IPS-NIHi7 (cell line): ENCODE measurements at regions not wholly inside any gene's neighbourhood (a gene's known extent, or its start where the extent isn't known, plus 50 kb on each side); places are given as distances from the start of the nearest gene placed in this dataset.

Source experiments
- DNase-seq: peaks from one replicate; pipeline ENCODE4 v3.0.0; 2012; ENCODE audit warnings: mixed read lengths; ENCODE audit errors: extremely low spot score

DNA sequence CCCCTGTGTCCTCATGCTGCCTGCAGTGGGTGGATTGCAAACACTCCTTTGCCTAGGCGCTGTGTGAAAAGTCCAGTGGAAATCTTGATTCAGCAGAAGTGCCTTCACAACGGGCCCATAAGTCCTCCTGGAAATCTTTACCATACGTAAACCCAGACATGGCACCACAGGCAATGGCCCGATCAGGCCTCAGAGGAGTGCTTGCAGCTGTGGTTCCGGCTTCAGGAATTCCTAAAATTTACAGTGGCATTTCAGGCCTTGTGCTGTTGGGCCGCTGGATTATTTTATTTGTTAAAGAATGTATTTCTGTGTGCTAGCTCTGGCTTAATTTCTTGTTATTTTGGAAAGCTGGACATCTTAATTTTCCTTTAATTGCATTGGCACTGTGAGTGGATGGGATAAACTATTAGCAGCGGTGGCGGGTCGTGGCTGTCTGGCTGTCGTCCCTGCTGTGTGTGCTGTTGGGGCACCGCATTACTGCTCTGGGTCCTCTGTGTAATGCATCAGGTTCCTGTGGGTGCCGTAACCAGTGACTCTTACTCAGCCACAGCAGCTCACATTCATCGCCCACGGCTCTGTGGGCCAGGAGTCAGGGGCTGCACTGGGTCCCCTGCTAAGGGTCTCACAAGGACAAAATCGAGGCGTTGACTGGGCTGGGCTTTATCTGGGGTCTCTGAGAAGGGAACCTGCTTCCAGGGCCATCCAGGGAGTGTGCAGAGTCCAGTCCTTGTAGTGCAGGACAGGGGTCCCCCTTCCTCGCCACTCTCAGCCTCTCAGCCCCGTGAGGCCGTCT lies 73.1 kb downstream of the RTP5 start:
- no peak for DNase-seq

DNA sequence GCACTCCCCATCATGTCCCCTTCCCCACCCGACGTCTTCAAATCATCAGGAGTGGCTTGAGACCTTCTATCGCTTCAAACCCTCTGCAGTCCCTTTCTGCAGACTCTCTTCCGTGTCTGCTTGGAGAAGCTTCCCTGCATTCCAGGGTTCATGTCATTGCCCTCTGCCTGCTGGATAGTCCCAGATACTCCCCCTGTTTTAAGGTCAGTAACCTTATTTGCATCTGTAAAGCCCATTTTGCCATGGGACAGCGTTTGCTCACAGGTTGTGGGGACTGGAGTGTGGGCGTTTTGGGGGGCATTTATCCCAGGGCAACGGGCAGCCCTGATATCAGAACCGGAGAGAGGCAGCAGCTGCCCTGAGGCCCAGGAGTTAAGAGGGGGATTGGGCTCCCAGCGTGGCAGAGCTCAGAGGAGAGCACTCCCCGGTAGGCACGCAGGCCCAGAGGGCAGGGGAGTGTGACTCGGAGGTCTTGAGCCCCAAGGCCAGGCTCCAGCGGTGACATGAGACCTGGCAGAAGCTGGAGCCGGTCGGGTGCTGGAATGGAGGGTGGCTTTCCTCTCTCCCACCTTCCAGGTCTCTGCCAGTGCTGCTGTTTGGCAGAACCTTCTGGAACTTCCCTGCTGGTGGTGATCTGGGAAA lies 73.8 kb downstream of the RTP5 start:
- no peak for DNase-seq

DNA sequence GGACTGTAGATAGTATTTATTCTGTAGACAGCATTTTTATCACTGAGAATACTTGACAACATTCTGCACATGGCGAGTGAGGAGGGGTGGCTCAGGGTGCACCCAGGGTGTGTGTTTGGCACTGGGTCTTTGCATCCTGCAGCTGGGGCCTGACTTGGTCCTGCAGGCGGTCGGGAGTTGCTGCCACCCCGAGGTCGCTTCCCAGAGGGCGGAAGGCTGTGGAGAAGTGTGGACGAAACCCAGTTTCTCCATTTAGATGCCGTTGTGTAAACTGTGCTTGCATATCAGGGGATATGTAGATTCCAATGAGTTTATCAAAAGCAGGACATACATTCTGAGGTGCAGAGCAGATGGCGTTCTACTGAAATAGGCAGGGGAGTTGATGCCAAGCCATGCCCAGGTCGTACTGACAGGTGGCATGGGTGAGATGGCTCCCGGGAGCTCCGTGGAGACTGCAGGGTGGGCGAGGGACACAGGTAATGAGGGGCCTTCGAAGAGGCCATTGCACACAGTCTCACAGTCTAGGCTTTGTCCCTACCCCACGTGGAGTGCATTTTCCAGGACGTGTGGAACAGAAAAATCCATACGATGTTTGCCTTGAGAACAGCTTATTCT lies 74.5 kb downstream of the RTP5 start:
- DNase-seq = no peak

DNA sequence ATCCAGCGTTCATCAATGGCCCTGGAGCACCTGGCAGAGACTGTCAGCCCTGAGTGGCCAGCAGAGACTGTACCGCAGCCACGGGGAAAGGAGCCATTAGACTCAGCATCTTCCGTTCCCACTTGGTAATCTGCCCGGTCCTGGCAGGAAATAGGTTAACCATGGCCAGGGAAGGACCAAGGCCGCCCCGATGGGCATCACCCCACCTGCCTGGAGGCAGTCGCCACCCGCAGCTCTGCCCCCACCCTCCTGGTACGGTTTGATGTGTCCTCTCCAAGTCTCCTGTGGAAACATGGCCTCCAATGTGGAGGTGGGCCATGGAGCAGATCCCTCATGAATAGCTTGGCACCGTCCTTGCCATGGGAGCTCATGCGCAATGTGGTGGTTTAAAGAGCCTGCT lies 75.3 kb downstream of the RTP5 start:
- no peak for DNase-seq

DNA sequence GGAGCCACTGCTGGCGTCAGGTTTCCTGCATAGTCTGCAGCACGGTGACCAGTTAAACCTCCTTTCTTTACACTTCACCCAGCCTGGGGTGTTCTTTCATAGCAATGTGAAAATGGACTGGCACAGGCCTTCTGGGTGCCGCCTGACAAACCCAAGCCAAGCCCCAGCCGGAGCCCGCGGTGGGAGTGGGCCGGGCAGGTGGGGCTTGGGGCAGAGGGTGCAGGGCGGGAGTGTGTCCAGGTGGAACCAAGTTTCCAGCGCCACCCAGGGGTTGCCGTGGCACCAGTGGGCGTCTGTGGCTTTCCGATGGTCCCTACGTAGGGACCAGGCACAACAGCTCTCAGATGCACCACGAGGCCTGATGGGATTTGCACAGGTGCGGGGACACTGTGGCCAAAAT lies 75.8 kb downstream of the RTP5 start:
- DNase-seq = no peak

DNA sequence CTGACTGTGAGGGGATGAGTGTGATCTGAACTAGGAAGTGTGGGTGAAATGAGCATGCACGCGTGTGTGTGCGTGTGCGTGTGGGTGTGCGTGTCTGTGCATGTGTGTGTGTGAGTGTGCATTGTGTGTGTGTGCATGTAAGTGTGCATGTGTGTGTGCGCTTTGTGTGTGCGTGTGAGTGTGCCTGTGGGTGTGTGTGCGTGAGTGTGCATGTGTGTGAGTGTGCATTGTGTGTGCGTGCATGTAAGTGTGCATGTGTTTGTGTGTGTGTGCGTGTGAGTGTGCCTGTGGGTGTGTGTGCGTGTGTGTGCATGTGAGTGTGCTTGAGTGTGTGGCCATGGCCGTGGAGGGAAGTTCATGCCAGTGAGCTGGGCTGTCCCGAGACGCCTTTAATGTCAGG lies 76.3 kb downstream of the RTP5 start:
- DNase-seq = no peak

DNA sequence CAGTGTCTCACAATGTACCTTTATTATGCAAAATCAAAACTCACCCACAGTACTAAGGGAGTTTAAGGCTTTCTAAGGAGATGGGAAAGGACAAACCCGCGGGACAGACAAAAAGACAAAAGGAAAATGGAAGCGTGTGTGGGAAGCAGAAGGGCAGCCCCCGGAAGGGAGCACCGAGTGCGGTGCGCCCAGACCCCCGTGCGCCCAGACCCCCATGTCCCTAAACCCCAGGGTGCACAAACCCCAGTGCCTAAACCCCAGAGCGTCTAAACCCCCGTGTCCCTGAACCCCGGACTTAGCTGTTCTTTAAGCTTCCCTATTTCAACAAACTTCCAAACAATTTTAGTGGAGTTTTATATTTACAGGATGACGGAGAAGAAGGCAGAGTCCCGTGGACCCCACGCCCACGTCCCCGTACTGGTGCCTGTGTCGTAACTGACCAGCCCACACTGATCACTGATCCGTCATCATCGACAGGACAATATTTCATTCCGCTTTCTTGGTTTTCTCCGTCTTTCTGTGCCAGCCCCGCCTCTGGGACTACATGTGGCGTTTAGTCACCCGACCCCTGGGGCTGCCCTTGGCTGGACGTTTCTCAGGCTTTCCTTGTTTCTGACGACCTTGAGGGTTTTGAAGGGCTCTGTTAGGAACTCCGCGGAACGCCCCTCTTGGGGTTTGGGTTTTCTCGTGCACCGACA lies 76.9 kb downstream of the RTP5 start:
- no peak for DNase-seq

DNA sequence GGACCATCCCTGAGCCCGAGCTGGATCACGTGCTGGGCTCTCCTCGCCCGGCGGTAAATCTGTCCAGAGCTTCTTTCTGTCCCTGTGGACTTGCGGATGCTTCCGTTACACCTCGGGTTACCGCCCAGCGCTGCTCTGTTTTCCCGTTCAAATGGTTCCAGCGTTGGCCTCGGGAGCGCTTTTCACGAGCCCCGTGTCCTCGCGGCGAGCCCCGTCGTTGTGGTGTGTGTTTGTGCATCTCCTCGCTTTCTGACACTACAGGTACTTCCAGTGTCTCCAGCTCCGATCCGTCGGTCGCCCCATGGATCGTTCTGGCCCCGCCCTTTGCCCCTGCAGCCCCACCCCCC lies 77.4 kb downstream of the RTP5 start:
- DNase-seq = no peak

DNA sequence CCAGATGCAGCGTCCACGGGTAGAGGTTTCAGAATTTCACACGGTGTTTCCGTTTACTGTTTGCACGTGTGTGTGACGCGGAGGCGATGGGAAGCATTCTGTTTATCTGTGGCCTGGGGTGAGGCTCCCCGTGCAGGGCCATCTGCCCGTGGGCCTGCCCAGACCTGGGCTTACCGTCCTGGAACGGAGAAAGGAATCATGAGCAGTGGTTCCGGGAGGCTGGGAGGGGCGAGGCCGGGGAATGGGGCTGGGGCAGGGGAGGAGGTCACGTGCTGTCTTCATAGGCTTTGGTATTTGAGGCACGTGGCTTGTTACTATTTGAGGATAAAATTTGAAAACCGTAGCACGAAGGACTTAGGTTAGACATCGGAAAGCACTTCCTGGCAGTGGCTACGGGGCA lies 77.9 kb downstream of the RTP5 start:
- no peak for DNase-seq

DNA sequence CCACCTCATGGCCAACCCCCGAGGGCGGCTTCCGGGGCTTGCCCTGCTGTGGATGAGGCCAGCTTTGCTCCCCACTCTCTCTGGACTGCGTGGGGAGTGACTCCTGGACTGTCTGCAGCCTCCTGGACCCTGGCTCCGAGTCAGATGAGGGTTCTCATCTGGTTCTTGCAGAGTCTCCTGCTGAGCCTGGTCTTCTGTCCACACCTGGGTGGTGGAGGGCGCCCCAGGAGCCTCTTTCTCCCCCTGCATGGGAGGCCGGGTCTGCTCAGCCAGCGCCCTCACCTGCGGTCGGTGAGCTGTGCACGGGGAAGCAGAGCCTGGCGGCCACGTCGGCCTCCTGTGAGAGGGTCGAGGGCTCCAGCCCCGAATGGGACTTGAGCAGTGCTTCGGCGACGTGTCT lies 78.3 kb downstream of the RTP5 start:
- no peak for DNase-seq

DNA sequence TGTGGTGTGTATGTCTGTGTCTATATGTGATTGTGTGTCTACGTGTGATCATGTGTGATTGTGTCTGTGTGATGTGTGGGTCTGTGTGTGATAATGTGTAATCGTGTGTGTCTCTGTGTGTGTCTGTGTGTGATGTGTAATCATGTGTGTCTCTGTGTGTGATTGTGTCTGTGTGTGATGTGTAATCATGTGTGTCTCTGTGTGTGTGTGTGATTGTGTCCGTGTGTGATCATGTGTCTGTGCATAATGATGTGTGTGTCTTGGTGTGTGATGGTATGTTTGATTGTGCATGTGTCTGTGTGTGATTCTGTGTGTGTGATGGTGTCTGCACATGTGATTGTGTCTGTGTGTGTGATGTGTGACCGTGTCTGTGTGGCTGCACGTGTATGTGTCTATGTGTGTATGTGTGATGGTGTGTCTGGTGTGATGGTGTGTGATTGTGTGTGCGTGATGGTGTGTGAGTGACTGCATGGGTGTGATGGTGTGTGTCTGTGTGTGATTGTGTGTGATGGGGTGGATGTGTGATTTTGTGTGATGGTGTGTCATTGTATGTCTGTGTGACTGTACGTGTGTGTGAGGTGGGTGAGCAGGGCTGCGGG lies 78.9 kb downstream of the RTP5 start:
- DNase-seq = no peak

DNA sequence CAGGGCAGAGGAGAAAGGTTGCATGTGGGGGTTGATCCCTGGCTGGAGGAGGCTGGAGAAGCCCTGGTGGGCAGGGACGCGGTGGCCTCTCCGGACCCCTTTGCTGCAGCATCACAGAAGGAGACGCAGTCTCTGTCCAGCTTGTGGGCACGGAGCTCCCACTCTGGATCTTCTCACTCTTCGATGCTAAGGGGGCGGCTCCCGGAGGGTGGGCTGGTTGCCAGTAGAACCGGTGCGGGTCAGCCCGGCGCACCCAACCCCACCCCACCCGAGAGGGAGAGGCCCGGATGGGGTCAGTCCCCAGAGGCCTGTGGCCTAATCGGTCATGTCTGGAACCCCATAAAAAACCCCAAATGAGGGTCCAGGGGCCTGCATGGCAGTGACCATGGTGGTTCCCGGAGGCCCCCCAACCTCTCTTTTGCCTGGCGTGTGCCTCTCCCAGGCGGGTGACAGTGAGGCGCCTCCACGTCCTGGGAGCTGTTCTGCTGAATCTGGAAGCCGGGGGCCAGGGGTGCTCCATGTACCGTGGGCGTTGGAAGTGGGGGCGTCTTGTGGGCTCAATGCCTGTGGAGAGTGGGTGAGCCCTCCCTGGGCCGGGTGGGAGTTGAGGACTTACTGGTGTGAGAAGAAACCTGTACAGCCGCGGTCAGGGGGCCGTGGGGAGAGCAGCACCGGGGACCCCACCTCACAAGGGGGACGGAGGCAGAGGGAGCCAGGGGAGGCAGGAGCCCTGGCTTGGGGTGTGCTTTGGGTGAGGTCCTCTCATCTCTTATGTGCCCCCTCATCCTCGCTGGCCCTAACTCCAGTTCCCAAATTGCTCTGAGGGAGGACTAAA lies 79.6 kb downstream of the RTP5 start:
- DNase-seq = no peak

DNA sequence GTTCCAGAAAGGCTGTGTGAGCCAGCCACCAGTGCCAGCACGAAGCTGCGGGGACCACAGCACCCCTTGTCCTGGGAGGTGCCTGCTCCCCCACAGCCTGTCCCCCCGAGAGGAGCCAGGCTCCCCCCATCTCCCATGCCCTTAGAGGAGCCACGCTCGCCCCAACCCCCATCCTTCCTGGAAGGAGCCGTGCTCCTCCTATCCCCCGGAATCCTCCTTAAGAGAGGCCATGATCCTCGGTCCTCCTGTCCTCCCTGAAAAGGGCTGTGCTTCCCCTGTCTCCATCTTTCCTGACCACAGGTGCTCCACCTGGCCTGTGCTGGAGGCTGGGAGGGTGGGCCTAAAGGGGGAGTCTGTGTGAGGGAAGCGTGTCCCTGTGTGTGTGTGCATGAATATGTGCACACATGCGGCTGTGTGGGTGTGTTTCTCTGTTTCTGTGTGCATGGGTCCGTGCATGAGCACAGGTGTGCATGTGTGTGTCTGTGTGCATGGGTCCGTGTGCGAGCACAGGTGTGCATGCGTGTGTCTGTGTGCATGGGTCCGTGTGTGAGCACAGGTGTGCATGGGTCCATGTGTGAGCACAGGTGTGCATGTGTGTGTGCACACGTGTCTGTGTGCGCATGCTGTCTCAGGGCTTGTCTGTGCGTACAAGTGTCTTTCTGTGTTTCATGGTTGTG lies 80.3 kb downstream of the RTP5 start:
- no peak for DNase-seq

DNA sequence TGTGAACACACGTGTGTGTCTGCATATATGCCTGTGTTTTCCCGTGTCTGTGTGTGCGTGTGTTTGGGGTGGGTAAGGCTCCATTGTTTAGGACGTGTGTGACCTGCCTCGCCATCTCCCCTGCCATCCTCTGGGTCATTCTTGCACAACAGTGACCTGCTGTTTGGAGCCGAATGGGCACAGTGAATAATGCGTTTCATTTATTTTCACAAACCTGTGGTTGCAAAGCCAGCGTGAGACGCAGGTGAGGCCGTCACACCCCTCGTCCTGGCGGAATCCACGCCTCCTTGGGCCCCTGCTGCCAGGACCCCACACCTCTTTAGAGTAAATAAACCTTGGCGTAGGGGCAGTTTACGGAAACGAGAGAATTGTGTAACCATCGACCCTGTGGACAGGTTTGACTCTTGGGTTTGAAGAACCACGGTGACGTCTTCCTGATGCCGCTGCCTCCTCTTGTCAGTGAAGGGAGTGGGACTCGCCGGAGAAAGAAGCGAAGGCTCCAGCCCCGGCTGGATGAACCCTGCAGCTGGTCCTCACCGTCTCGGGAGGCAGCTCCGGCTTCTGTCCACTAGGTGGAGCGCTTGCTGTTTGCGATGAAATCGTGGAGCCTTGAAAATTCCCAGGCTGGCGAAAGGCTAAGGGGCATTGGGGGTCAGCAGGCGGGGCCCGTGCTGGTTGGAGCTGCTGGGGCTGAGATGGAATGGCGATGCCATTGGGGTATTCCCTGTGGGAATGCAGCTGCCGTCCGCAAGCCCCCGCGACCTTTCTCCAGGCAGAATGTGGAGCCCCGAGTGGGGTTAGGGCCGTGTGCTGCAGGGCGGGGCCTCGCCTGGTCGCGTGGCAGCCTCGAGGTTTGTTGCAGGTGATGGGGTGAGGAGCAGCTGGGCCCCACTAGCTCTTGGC lies 81.1 kb downstream of the RTP5 start:
- DNase-seq = peak; percentile 97

DNA sequence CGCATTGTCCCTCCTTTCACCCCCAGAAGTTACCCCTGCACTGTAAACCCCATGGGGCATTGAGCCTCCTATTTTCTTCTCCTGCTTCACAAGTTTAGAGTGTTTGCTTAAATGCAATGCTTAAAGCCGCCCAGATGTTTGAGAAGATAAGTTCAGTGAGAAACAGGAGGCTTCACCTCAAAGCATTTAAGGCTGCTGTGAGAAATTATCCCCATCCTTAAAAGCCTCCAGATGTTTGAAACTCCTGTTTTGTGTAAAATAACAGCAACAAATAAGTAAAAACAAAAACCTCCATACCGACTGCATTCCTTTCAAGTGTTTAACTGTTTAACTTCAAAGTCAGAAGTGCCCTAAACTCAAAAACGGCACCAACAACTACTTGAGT lies 81.8 kb downstream of the RTP5 start:
- DNase-seq = no peak

DNA sequence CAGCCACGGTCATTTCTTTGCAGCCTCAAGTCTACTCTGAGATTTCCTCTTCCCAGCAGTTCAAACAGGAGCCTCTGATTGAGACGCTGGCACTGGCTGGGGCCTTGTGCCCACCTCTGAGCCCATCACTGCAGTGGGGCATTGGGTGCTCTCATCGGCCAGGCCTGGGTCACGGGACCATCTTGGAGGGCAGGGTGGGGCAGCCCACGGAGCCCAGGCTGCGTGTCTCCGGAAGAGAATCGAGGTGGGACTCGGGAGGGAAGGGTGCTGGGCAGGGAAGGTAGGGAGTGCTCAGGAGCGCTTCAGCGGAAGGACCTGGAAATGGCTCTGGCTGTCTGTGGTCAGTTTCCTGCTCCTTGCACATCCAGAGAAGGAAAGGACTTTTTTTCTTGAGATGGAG lies 82.4 kb downstream of the RTP5 start:
- no peak for DNase-seq

DNA sequence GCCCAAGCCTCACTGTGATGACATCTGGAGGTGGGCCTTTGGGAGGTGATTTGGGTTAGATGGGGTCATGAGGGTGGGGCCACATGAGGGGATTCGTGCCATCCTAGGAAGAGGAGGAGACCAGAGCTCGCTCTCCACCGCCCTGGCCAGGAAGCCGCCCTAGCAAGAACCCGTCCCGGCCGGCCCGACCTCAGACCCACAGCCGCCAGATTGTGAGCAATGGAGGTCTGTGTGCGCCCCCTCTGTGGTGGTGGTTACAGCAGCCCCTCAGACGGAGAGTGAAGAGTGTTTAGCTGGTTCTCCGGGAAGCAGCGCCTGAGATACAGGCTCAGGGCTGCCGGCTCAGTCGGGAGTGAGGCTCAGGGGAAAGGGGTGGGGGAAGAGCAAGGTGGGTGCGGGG lies 83.3 kb downstream of the RTP5 start:
- no peak for DNase-seq

DNA sequence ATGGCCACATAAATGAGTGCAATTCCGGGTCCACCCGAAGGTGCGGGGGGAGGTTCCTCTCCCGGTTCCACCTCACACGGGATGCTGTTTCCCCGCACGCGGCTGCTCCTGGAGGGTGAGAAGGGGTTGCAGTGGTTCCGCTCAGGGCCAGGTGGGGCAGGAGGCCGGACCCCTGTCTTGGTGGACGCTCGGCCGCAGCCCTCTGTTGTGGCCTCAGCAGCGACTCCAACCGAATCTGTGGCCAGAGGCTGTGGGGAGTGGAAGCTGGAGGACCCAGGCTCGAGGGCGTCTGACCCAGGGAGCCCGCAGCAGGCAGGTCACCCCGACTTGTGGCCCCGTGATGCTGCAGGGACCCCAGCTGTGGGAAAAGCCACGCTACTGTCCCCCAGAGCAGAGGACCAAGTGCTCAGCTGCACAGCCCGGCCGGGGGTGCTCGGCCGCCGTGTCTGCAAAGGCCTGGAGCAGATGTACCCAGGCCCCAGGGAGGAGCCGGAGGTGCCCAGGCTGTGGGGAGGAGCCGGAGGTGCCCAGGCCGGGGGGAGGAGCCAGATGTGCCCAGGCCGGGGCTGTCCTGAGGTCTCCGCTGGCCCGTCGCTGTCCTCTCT lies 83.9 kb downstream of the RTP5 start:
- DNase-seq = no peak

DNA sequence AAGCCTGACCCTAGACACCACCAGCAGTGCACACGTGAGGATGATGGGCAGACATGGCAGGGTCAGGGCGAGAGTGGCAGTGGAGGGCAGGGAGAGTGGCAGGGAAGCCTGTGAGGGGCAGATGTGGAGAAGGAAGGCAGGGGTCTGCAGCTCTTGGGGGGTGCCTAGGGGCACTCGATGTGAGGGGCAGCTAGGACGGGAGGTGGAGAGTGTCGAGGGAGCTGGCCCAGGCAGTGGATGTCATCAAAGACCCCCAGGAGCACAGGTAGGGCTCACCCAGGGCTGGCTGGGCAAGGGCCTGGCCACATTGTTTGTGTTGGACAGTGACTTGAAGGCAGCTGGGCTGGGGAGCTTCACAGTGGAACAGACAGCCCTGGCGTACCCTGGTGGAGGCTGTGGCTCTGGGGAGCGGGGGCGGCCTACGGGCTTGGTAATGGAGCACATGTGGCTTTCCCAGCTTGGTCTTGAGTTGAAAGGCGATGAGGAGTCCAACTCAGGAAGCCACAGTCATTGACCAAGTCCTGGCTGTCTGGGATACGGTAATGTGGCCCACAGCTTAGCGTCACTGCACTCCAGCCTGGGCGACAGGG lies 87.1 kb downstream of the RTP5 start:
- DNase-seq = no peak
